ENCODE measurements at regions not wholly inside any gene's neighbourhood (a gene's known extent, or its start where the extent isn't known, plus 50 kb on each side); places are given as distances from the start of the nearest gene placed in this dataset.

GRCh38 chr15:97081666-97082226, 751.2 kb downstream of the NR2F2 start:
- Mint-ChIP-seq H3K27ac (no peak overlapping the region), H3K4me1 (no peaks in the 10 kb centered on the region), H3K9me3 (peaks cover 0 to 6% (median 4%) of the 10 kb centered on the region in 7 donors), H3K36me3 (no peaks in the 10 kb centered on the region), H3K4me3 (no peak overlapping the region), H3K27me3 (no peaks in the 10 kb centered on the region)
- DNase-seq (no peak), ATAC-seq (ENCODE audit: low read depth in 2 of 2) (no peak)

GRCh38 chr15:97082830-97083229, 752.3 kb downstream of the NR2F2 start:
- peaks cover 0 to 6% (median 2%) of the 10 kb centered on the region in 7 donors for H3K9me3 Mint-ChIP-seq
- H3K36me3 Mint-ChIP-seq: no peaks in the 10 kb centered on the region
- ATAC-seq (ENCODE audit: low read depth in 2 of 2): no peak
- DNase-seq: no peak
- no peaks in the 10 kb centered on the region for H3K27me3 Mint-ChIP-seq
- H3K4me3 Mint-ChIP-seq: no peak overlapping the region
- no peaks in the 10 kb centered on the region for H3K4me1 Mint-ChIP-seq
- no peak overlapping the region for H3K27ac Mint-ChIP-seq

- no peaks in the 10 kb centered on the region for H3K4me1 Mint-ChIP-seq
- ATAC-seq (ENCODE audit: low read depth in 2 of 2): no peak
- no peaks in the 10 kb centered on the region for H3K36me3 Mint-ChIP-seq
- DNase-seq: no peak
- H3K4me3 Mint-ChIP-seq: no peak overlapping the region
- H3K9me3 Mint-ChIP-seq: peaks cover 0 to 4% (median 1%) of the 10 kb centered on the region in 7 donors
- no peaks in the 10 kb centered on the region for H3K27me3 Mint-ChIP-seq
- H3K27ac Mint-ChIP-seq: no peak overlapping the region
Observed at GRCh38 chr15:97084650-97085049, 754.1 kb downstream of the NR2F2 start.

- Mint-ChIP-seq H3K4me1 (no peaks in the 10 kb centered on the region), H3K36me3 (no peaks in the 10 kb centered on the region), H3K9me3 (peaks cover 0 to 4% (median 0%) of the 10 kb centered on the region in 7 donors), H3K27me3 (no peaks in the 10 kb centered on the region), H3K27ac (no peak overlapping the region), H3K4me3 (no peak overlapping the region)
- DNase-seq (no peak), ATAC-seq (ENCODE audit: low read depth in 2 of 2) (no peak)
Observed at GRCh38 chr15:97085731-97086130, 755.2 kb downstream of the NR2F2 start.

- ATAC-seq (ENCODE audit: low read depth in 2 of 2) (no peak), DNase-seq (no peak)
- no peaks in the 10 kb centered on the region for H3K27me3 Mint-ChIP-seq
Observed at GRCh38 chr15:97087006-97087741, 756.7 kb downstream of the NR2F2 start.

GRCh38 chr15:97091093-97091492, 760.6 kb downstream of the NR2F2 start:
- Mint-ChIP-seq H3K27me3 (no peaks in the 10 kb centered on the region), H3K4me1 (no peaks in the 10 kb centered on the region), H3K36me3 (no peaks in the 10 kb centered on the region), H3K27ac (no peak overlapping the region), H3K9me3 (peaks cover 0 to 12% (median 5%) of the 10 kb centered on the region in 7 donors), H3K4me3 (no peak overlapping the region)
- ATAC-seq (ENCODE audit: low read depth in 2 of 2) (no peak), DNase-seq (no peak)

More at GRCh38 chr15:97087006-97087741, 756.7 kb downstream of the NR2F2 start:
- H3K36me3 Mint-ChIP-seq: no peaks in the 10 kb centered on the region
- no peak overlapping the region for H3K4me3 Mint-ChIP-seq
- no peaks in the 10 kb centered on the region for H3K4me1 Mint-ChIP-seq
- no peak overlapping the region for H3K27ac Mint-ChIP-seq
- peaks cover 0 to 8% (median 3%) of the 10 kb centered on the region in 7 donors for H3K9me3 Mint-ChIP-seq

GRCh38 chr15:97092656-97093055, 762.2 kb downstream of the NR2F2 start:
- peaks cover 2 to 18% (median 5%) of the 10 kb centered on the region in 7 donors for H3K9me3 Mint-ChIP-seq
- H3K27me3 Mint-ChIP-seq: no peaks in the 10 kb centered on the region
- no peak overlapping the region for H3K4me3 Mint-ChIP-seq
- H3K36me3 Mint-ChIP-seq: no peaks in the 10 kb centered on the region
- ATAC-seq (ENCODE audit: low read depth in 2 of 2) (no peak), DNase-seq (no peak)
- H3K27ac Mint-ChIP-seq: no peak overlapping the region
- no peaks in the 10 kb centered on the region for H3K4me1 Mint-ChIP-seq

GRCh38 chr15:97096303-97096835, 765.9 kb downstream of the NR2F2 start:
- Mint-ChIP-seq H3K27me3 (no peaks in the 10 kb centered on the region), H3K27ac (no peak overlapping the region), H3K9me3 (peaks cover 6 to 22% (median 12%) of the 10 kb centered on the region in 7 donors), H3K4me1 (no peaks in the 10 kb centered on the region), H3K36me3 (no peaks in the 10 kb centered on the region), H3K4me3 (no peak overlapping the region)
- ATAC-seq (ENCODE audit: low read depth in 2 of 2) (no peak), DNase-seq (no peak)

- H3K4me1 Mint-ChIP-seq: no peaks in the 10 kb centered on the region
- H3K9me3 Mint-ChIP-seq: peaks cover 7 to 24% (median 12%) of the 10 kb centered on the region in 7 donors
Observed at GRCh38 chr15:97099040-97099439, 768.5 kb downstream of the NR2F2 start.

GRCh38 chr15:97101572-97101971, 771.1 kb downstream of the NR2F2 start:
- Mint-ChIP-seq H3K27me3 (no peaks in the 10 kb centered on the region), H3K36me3 (no peaks in the 10 kb centered on the region), H3K27ac (no peak overlapping the region), H3K4me3 (no peak overlapping the region), H3K9me3 (peaks cover 5 to 22% (median 18%) of the 10 kb centered on the region in 7 donors), H3K4me1 (no peaks in the 10 kb centered on the region)
- DNase-seq (no peak), ATAC-seq (ENCODE audit: low read depth in 2 of 2) (no peak)

More at GRCh38 chr15:97099040-97099439, 768.5 kb downstream of the NR2F2 start:
- H3K4me3 Mint-ChIP-seq: no peak overlapping the region
- H3K27ac Mint-ChIP-seq: no peak overlapping the region
- ATAC-seq (ENCODE audit: low read depth in 2 of 2): no peak
- H3K27me3 Mint-ChIP-seq: no peaks in the 10 kb centered on the region
- no peaks in the 10 kb centered on the region for H3K36me3 Mint-ChIP-seq
- no peak for DNase-seq

GRCh38 chr15:97114900-97115760, 784.6 kb downstream of the NR2F2 start:
- no peaks in the 10 kb centered on the region for H3K4me1 Mint-ChIP-seq
- no peak for DNase-seq
- H3K27ac Mint-ChIP-seq: no peak overlapping the region
- H3K36me3 Mint-ChIP-seq: no peaks in the 10 kb centered on the region
- H3K9me3 Mint-ChIP-seq: peaks cover 8 to 25% (median 14%) of the 10 kb centered on the region in 7 donors
- ATAC-seq (ENCODE audit: low read depth in 2 of 2): no peak
- H3K4me3 Mint-ChIP-seq: no peak overlapping the region
- H3K27me3 Mint-ChIP-seq: no peaks in the 10 kb centered on the region

GRCh38 chr15:97115761-97116070, 785.2 kb downstream of the NR2F2 start:
- H3K4me1 Mint-ChIP-seq: no peaks in the 10 kb centered on the region
- H3K27ac Mint-ChIP-seq: no peak overlapping the region
- peaks cover 8 to 29% (median 14%) of the 10 kb centered on the region in 7 donors for H3K9me3 Mint-ChIP-seq
- H3K4me3 Mint-ChIP-seq: no peak overlapping the region
- H3K27me3 Mint-ChIP-seq: no peaks in the 10 kb centered on the region
- DNase-seq (no peak), ATAC-seq (ENCODE audit: low read depth in 2 of 2) (no peak)
- no peaks in the 10 kb centered on the region for H3K36me3 Mint-ChIP-seq

- peaks cover 3 to 32% (median 5%) of the 10 kb centered on the region in 7 donors for H3K9me3 Mint-ChIP-seq
- no peaks in the 10 kb centered on the region for H3K27me3 Mint-ChIP-seq
- H3K27ac Mint-ChIP-seq: no peak overlapping the region
- no peak overlapping the region for H3K4me3 Mint-ChIP-seq
- ATAC-seq (ENCODE audit: low read depth in 2 of 2): no peak
- DNase-seq: no peak
- no peaks in the 10 kb centered on the region for H3K4me1 Mint-ChIP-seq
- no peaks in the 10 kb centered on the region for H3K36me3 Mint-ChIP-seq
Observed at GRCh38 chr15:97124790-97125189, 794.3 kb downstream of the NR2F2 start.

Data from naive B cell (primary cell).